GM18868 (cell line): ENCODE measurements at regions not wholly inside any gene's neighbourhood (a gene's known extent, or its start where the extent isn't known, plus 50 kb on each side); places are given as distances from the start of the nearest gene placed in this dataset.

Source experiments
- ATAC-seq: cut with Tn5 transposase; IDR thresholded peaks from one replicate; pipeline ENCODE4 v1.9.1; 2021; ENCODE audit warnings: mild to moderate bottlenecking, moderate library complexity; ENCODE audit not compliant: unreplicated experiment

GRCh38 chr7:16172366-16172765 is 249.0 kb downstream of the CRPPA start:
- no peak for ATAC-seq

GRCh38 chr7:16171928-16172327 is 249.4 kb downstream of the CRPPA start:
- no peak for ATAC-seq

GRCh38 chr7:16170671-16171070 is 250.7 kb downstream of the CRPPA start:
- no peak for ATAC-seq

- no peak for ATAC-seq
These were observed 251.8 kb downstream of the CRPPA start for GRCh38 chr7:16169537-16169936.

DNA sequence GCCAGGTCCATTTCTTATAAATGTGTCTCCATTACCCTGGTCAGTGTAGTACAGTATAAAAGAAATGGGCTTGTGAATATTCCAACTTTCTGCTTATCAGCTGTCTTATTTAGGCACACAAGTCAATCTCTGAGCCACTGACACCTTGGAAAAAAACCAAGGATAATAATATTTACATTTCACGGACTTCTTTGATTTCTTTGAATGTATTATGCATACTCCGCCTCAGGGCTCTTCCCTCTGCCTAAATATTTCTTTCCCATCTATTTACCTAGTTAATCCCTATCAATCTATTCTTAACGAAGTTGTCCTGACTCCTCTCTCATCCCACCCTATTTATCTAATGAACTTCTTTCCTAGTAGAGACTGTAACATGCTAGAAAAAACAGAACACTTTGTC is 253.8 kb downstream of the CRPPA start:
- no peak for ATAC-seq

DNA sequence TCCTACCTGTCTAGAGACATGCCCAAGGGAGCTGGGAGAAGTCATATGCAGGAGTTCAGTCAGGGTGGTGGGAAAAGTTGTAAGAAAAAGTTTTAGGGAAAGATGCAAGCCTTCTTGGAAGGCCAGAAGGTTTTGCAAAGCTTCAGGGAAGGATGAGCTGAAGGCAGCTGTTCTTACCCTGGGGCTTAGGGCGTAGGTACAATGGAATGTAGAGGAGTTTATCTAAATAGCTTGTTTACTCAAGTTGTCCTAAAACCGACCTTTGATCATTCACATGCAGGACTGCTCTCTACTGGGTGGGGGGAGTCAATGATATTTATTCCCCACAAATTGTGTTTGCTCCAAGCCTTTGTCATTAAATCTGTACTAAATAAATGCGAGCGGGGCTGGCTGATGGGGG is 277.0 kb downstream of the CRPPA start:
- no peak for ATAC-seq

GRCh38 chr7:16137944-16138343 is 283.4 kb downstream of the CRPPA start:
- no peak for ATAC-seq

- no peak for ATAC-seq
These were observed 284.4 kb downstream of the CRPPA start for GRCh38 chr7:16136896-16137295.

GRCh38 chr7:16135658-16136057 is 285.7 kb downstream of the CRPPA start:
- ATAC-seq, result no peak

DNA sequence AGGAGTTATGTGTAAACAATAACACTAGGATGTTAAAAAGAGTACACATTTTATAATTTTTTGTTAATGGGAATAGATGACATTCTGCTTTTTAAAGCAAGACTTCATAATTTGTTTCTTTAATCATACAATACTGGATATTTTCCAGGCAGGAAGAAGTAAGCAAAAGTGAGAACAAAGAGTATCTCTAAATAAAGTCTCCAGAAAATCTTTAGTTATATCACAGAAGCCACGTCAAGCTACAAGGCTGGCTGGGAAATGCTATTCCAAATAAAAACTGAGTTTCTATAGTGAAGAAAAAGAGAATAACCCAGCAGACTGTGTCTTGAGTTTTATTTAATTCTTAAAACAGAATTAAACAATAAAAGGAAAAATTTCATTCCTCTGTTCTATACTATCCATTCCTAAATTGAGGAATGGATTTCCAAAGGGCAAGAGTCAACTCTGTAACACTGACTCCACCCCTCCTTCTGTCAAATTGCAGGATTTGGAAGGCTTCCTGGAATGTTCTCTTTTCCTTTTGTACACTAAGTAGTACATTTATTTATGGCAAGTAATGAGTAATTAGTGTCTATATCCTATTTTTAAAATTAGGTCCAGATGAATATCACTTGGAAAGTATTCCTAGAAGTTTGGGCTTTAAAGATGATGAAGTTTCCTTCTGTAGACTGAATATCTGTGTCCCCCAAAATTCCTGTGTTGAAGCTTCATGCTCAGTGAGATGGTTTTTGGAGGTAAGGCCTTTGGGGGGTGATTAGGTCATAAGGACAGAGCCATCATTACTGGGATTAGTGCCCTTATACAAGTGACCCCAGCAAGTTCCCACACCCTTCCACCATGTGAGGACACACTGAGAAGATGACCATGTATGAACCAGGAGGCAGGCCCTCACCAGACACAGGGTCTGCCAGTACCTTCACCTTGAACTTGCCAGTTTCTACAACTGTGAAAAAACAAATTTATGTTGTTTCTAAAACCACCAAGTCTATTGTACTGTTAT is 290.9 kb downstream of the CRPPA start:
- no peak for ATAC-seq

DNA sequence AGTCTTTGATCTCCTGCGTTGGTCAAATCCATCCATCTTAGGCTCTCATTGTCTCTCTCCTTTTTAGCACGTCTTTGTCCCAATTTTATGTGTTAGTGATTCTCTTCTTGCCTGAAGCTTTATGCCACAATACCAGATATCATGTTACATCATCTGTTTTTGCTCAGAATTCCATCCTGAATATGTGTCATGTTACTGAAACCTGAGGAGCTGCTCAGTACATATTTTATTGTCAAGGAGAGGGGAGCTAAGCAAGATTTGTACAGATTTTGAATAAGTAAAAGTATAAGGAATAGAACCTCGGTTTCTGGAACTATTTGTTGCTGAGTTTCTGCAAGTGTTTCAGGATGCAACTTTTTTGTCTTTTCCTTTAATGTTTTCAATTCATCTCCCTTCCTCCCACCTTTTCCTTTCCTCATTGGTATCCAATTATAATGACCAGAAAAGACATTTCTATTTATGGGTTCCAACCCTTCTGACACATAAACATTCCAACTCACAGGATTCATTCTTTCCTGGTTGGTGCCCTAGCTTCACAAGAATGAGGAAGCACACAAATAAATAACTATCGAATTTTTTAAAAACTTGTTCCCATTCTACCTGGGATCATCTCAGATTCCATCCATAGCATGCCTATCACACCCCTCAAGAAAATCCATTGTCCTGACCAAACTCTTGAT is 291.8 kb downstream of the CRPPA start:
- no peak for ATAC-seq

- ATAC-seq, result no peak
These were observed 298.1 kb downstream of the CRPPA start for GRCh38 chr7:16123117-16123770.

DNA sequence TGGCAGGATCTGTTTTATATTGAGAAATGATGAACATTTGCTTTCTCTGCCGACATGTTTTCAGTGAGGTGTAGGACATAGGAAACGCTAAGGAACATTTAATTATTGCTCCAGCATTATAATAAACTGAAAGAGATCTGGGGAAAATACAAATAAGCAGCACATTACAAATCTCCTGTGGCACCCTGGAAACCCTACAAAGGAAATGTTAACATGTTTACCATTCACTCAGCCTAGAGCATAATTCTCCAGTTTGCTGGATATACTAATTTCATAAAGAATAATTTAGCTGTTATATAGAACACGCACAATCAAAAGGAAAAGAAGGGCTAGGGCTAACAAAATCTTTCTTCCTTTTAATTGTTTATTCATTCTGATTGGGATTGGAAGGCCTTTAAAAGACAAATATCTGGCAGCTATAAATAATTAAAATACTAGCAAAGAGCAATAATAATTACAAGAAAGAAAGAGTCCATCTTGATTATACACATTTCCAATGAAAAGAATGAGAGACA is 299.4 kb downstream of the CRPPA start:
- no peak for ATAC-seq

GRCh38 chr7:16115374-16115773 is 306.0 kb downstream of the CRPPA start:
- ATAC-seq, result no peak

DNA sequence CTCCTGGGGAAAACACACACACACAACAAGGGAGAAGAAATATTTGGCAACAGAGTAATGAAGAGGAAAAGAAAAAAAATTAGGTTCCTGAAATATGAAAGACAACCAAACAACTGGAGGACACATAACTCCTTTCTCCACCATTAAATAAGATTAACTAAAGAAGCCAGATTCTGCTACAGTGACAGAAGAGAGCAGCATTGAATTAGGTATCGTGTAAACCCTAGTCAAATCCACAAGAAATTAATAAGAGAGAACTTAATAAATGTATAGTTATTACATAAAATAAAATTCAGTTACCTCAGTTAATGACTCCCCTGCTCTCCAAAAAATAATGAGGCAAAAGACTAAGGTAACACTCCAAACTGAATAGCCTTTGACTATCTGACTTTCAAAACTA is 306.7 kb downstream of the CRPPA start:
- ATAC-seq, result no peak

- no peak for ATAC-seq
These were observed 307.3 kb downstream of the CRPPA start for GRCh38 chr7:16114071-16114470.

DNA sequence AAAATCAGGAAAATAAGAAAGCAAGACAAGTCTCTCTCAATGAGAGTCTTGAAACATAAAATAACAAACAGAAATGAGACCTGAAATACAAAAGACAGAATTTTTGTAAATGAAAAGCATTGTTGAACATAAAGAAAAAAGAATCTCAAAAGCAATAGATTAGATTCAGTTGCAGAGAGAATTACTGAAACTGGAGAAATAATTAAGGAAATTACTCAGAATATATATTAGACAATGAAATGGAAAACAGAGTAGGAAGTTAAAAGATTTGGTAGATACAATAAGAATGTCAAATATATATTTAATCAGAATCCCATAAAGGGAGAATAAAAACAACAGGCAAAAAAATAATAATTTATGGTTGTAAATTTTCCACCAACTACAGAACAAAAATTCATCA is 308.3 kb downstream of the CRPPA start:
- no peak for ATAC-seq

- ATAC-seq, result no peak
These were observed 314.5 kb downstream of the CRPPA start for GRCh38 chr7:16106869-16107268.

DNA sequence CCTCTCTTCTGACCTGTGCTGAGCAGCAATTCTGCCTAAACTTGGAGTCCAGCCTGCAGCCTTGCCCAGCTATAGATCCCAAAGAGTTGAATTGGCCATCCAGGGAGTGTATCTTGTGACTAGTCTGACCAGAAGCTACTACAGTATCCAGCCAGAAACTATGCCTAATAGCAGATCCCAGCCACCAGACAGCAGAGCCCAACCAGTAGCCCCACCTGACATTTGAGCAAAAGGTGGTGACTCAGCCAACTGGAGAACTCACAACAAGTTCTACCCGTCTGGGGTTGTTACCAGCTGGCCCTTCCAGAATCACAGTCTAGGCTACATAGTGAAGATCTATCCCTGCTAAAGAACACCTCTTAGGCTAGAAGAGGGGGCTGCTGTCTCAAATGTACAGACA is 315.0 kb downstream of the CRPPA start:
- no peak for ATAC-seq

GRCh38 chr7:16099302-16099849 is 322.0 kb downstream of the CRPPA start:
- ATAC-seq, result no peak

GRCh38 chr7:16098585-16099179 is 322.7 kb downstream of the CRPPA start:
- no peak for ATAC-seq
